ENCODE measurements at regions not wholly inside any gene's neighbourhood (a gene's known extent, or its start where the extent isn't known, plus 50 kb on each side); places are given as distances from the start of the nearest gene placed in this dataset.

- FAIRE-seq, result no peak
- Histone ChIP-seq H3K36me3 (ENCODE audit: control insufficient read depth in 2 of 2, extremely low read depth in 1 of 2, insufficient read depth in 2 of 2, low read length in 2 of 2) (no peaks in the 10 kb centered on the region), H4K20me1 (replicated peaks; ENCODE audit: control insufficient read depth, extremely low read depth, insufficient read depth, low read length) (no peaks in the 10 kb centered on the region), H3K4me2 (ENCODE audit: insufficient read depth, low read length) (no peak overlapping the region), H3K4me3 (replicated peaks in 1 of 3; ENCODE audit: insufficient read depth in 1 of 3, low read depth in 1 of 3, low read length in 3 of 3) (no peak overlapping the region), H3K79me2 (ENCODE audit: control insufficient read depth, insufficient read depth, low read length) (no peaks in the 10 kb centered on the region), H3K9me1 (replicated peaks; ENCODE audit: control insufficient read depth, extremely low read depth, insufficient read depth, low read length) (no peaks in the 10 kb centered on the region), H3K27ac (ENCODE audit: insufficient read depth, low read depth, low read length) (no peak overlapping the region), H2AFZ (ENCODE audit: low read depth, low read length) (no peak overlapping the region), H3K9me3 (replicated peaks; ENCODE audit: control insufficient read depth, insufficient read depth, low read length) (no peaks in the 10 kb centered on the region), H3K27me3 (ENCODE audit: control insufficient read depth in 2 of 2, insufficient read depth in 2 of 2, low read length in 2 of 2) (peaks cover 0 to 4% of the 10 kb centered on the region in 2 experiments), H3K4me1 (ENCODE audit: control insufficient read depth, extremely low read depth, insufficient read depth, low read length) (no peaks in the 10 kb centered on the region), H3K9ac (replicated peaks; ENCODE audit: extremely low read depth, insufficient read depth, low read length) (no peak overlapping the region)
- intact Hi-C loops (cut with micrococcal nuclease), result no loop called here
- TF ChIP-seq MYC (IDR thresholded peaks at IDR 0.05; ENCODE audit: low read depth, low read length) (no peak), JUN (IDR thresholded peaks at IDR 0.05; ENCODE audit: borderline replicate concordance, insufficient read depth, insufficient read length, low read depth) (no peak), MAX (IDR thresholded peaks at IDR 0.05; ENCODE audit: insufficient read depth, insufficient read length) (no peak), FOS (IDR thresholded peaks at IDR 0.05; ENCODE audit: borderline replicate concordance, insufficient read depth, low read length) (no peak), POLR2A (IDR thresholded peaks at IDR 0.05; ENCODE audit: low read depth, low read length) (no peak), POLR2AphosphoS5 (IDR thresholded peaks at IDR 0.05; ENCODE audit: insufficient read depth, low read depth, low read length) (no peak), EZH2 (IDR thresholded peaks at IDR 0.05; ENCODE audit: borderline replicate concordance, low read depth, low read length, severe bottlenecking) (no peak), GATA2 (IDR thresholded peaks at IDR 0.05; ENCODE audit: insufficient read depth, insufficient read length, low read depth, low read length) (no peak)
- TF ChIP-seq, protein P1, sequence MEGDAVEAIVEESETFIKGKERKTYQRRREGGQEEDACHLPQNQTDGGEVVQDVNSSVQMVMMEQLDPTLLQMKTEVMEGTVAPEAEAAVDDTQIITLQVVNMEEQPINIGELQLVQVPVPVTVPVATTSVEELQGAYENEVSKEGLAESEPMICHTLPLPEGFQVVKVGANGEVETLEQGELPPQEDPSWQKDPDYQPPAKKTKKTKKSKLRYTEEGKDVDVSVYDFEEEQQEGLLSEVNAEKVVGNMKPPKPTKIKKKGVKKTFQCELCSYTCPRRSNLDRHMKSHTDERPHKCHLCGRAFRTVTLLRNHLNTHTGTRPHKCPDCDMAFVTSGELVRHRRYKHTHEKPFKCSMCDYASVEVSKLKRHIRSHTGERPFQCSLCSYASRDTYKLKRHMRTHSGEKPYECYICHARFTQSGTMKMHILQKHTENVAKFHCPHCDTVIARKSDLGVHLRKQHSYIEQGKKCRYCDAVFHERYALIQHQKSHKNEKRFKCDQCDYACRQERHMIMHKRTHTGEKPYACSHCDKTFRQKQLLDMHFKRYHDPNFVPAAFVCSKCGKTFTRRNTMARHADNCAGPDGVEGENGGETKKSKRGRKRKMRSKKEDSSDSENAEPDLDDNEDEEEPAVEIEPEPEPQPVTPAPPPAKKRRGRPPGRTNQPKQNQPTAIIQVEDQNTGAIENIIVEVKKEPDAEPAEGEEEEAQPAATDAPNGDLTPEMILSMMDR (IDR thresholded peaks at IDR 0.05; ENCODE audit: extremely low read depth in 1 of 2, insufficient read depth in 1 of 2, low read depth in 1 of 2, low read length in 2 of 2), result no peak
- POLR2A ChIA-PET, result no interaction called here
- no peak for DNase-seq (ENCODE audit: low read depth, low spot score)
- dilution Hi-C loops (cut with MboI; ENCODE audit: extremely low pct_ligation_motif_present, low sequenced_read_pairs), result no loop called here
- no TSS peak for BruUV-seq (replicated peaks)
- CTCF ChIA-PET, result interaction anchor here (0.8 to 1.7 kb wide), 3 partner anchors 9 to 1239 kb away, joined by 3 to 6 read pairs (median 4); no protein-coding TSS in a partner anchor
These were observed 200.5 kb downstream of the GRB14 start for GRCh38 chr2:164420787-164421186.

Data from endothelial cell of umbilical vein (primary cell).